Peyer's patch (tissue), 4 donors: ENCODE measurements at regions not wholly inside any gene's neighbourhood (a gene's known extent, or its start where the extent isn't known, plus 50 kb on each side); places are given as distances from the start of the nearest gene placed in this dataset.

Experiments used
- POLR2A ChIP-seq, 2 donors: fragments of 450-650 bp; IDR thresholded peaks; one replicate each; pipeline ENCODE4 v1.5.1; 2017; ENCODE audit warnings: antibody characterized with exemption in 2 of 2, mild to moderate bottlenecking in 2 of 2, moderate library complexity in 2 of 2
- TF ChIP-seq, protein P1 (sequence below), 6 experiments: fragments of 450-650 bp in 4 of 6; fragments of 200-600 bp in 2 of 6; sonication (generic) in 1 of 6; IDR thresholded peaks; one replicate each; pipeline ENCODE4 v1.5.1; 2017 to 2019; ENCODE audit warnings: antibody characterized with exemption in 6 of 6, mild to moderate bottlenecking in 3 of 6, moderate library complexity in 1 of 6

DNA sequence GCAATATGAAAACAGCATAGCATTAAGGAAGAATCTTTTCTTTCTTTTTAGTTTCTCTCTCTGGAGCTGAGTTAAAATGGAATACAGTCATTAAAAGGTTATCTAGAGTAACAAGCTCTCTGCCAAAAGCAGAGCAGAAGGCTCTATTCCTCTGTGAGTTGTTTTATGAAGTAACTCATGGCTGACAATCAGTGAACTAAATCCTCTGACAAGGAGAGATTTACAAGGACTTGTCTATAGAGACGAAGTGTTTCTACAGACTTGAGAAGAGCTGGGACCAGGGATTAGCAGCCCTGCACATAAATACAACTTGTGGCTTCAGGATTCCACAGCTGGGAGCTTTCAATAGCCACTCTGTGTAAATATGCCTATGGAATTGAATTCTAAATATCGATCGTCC lies 192.5 kb upstream of the RAG2 start:
- TF ChIP-seq, protein P1, sequence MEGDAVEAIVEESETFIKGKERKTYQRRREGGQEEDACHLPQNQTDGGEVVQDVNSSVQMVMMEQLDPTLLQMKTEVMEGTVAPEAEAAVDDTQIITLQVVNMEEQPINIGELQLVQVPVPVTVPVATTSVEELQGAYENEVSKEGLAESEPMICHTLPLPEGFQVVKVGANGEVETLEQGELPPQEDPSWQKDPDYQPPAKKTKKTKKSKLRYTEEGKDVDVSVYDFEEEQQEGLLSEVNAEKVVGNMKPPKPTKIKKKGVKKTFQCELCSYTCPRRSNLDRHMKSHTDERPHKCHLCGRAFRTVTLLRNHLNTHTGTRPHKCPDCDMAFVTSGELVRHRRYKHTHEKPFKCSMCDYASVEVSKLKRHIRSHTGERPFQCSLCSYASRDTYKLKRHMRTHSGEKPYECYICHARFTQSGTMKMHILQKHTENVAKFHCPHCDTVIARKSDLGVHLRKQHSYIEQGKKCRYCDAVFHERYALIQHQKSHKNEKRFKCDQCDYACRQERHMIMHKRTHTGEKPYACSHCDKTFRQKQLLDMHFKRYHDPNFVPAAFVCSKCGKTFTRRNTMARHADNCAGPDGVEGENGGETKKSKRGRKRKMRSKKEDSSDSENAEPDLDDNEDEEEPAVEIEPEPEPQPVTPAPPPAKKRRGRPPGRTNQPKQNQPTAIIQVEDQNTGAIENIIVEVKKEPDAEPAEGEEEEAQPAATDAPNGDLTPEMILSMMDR (IDR thresholded peaks at IDR 0.05), result no peak
- no peak for TF ChIP-seq POLR2A (IDR thresholded peaks at IDR 0.05)
